CD4-positive, alpha-beta T cell treated with Interleukin-2 at 100 ng/mL for 4 hours (primary cell): ENCODE measurements at regions not wholly inside any gene's neighbourhood (a gene's known extent, or its start where the extent isn't known, plus 50 kb on each side); places are given as distances from the start of the nearest gene placed in this dataset.
"Not testable (repeated sequence)": the region's sequence is repeated elsewhere in the genome, so short reads cannot be mapped to it uniquely, and the experiment has no call there.

Source experiments
- DNase-seq: peaks from one replicate; pipeline ENCODE4 v3.0.0-alpha.2; 2020; ENCODE audit warnings: low spot score

- no peak for DNase-seq
Measured at GRCh38 chr4:1572964-1573720, 111.0 kb downstream of the FAM53A start.

- no peak for DNase-seq
Measured at GRCh38 chr4:1572521-1572920, 111.6 kb downstream of the FAM53A start.

GRCh38 chr4:1572010-1572385 lies 112.1 kb downstream of the FAM53A start:
- DNase-seq: no peak

- no peak for DNase-seq
Measured at GRCh38 chr4:1571165-1572009, 112.7 kb downstream of the FAM53A start.

- no peak for DNase-seq
Measured at GRCh38 chr4:1570291-1571164, 113.6 kb downstream of the FAM53A start.

- no peak for DNase-seq
Measured at GRCh38 chr4:1569461-1570151, 114.5 kb downstream of the FAM53A start.

GRCh38 chr4:1568855-1569460 lies 115.2 kb downstream of the FAM53A start:
- DNase-seq: no peak

- DNase-seq: no peak
Measured at GRCh38 chr4:1567808-1568581, 116.1 kb downstream of the FAM53A start.

- no peak for DNase-seq
Measured at GRCh38 chr4:1567519-1567807, 116.7 kb downstream of the FAM53A start.

GRCh38 chr4:1566838-1567518 lies 117.1 kb downstream of the FAM53A start:
- DNase-seq: no peak

GRCh38 chr4:1566301-1566837 lies 117.7 kb downstream of the FAM53A start:
- not testable (repeated sequence) for DNase-seq

- no peak for DNase-seq
Measured at GRCh38 chr4:1565598-1566295, 118.4 kb downstream of the FAM53A start.

GRCh38 chr4:1564535-1565375 lies 119.4 kb downstream of the FAM53A start:
- DNase-seq: no peak

GRCh38 chr4:1563768-1564485 lies 120.2 kb downstream of the FAM53A start:
- no peak for DNase-seq

GRCh38 chr4:1563241-1563640 lies 120.9 kb downstream of the FAM53A start:
- DNase-seq: no peak

GRCh38 chr4:1562771-1563170 lies 121.3 kb downstream of the FAM53A start:
- no peak for DNase-seq

GRCh38 chr4:1562371-1562770 lies 121.7 kb downstream of the FAM53A start:
- no peak for DNase-seq
